Smooth muscle cell (in vitro differentiated cells): ENCODE measurements at regions not wholly inside any gene's neighbourhood (a gene's known extent, or its start where the extent isn't known, plus 50 kb on each side); places are given as distances from the start of the nearest gene placed in this dataset.

ENCODE experiments used
- DNase-seq: peaks from one replicate; lab custom pipeline; 2025; ENCODE audit not compliant: unreplicated experiment; lab: John Stamatoyannopoulos, UW
- H2AFZ ChIP-seq: fragments of 200-600 bp; sonication (generic); 2 replicates; pipeline ENCODE4 v1.6.0; 2016; ENCODE audit warnings: antibody characterized with exemption, low read depth, mild to moderate bottlenecking
- H3F3A ChIP-seq: fragments of 200-600 bp; sonication (generic); 2 replicates; pipeline ENCODE4 v1.6.0; 2017; ENCODE audit warnings: antibody characterized with exemption, low read depth
- H3K27ac ChIP-seq: fragments of 200-600 bp; sonication (generic); 2 replicates; pipeline ENCODE4 v1.5.1; 2016; ENCODE audit warnings: low read depth, mild to moderate bottlenecking
- H3K27me3 ChIP-seq: fragments of 200-600 bp; sonication (generic); 2 replicates; pipeline ENCODE4 v1.6.1; 2016; ENCODE audit warnings: low read depth, mild to moderate bottlenecking
- H3K36me3 ChIP-seq: fragments of 200-600 bp; sonication (generic); 2 replicates; pipeline ENCODE4 v1.5.1; 2016; ENCODE audit warnings: low read depth
- H3K4me1 ChIP-seq: fragments of 200-600 bp; sonication (generic); 2 replicates; pipeline ENCODE4 v1.5.1; 2016; ENCODE audit warnings: low read depth
- H3K4me2 ChIP-seq: fragments of 200-600 bp; sonication (generic); 2 replicates; pipeline ENCODE4 v1.6.0; 2016; ENCODE audit warnings: mild to moderate bottlenecking
- H3K4me3 ChIP-seq: fragments of 200-600 bp; sonication (generic); 2 replicates; pipeline ENCODE4 v1.5.1; 2016; ENCODE audit warnings: mild to moderate bottlenecking
- H3K79me2 ChIP-seq: fragments of 200-600 bp; sonication (generic); 2 replicates; pipeline ENCODE4 v1.6.0; 2016; ENCODE audit warnings: low read depth, mild to moderate bottlenecking
- H3K9ac ChIP-seq: fragments of 200-600 bp; sonication (generic); 2 replicates; pipeline ENCODE4 v1.6.0; 2016; ENCODE audit warnings: low read depth
- H3K9me3 ChIP-seq: fragments of 200-600 bp; sonication (generic); replicated peaks from 2 replicates; pipeline ENCODE4 v1.5.1; 2016; ENCODE audit warnings: low read depth
- H4K20me1 ChIP-seq: fragments of 200-600 bp; sonication (generic); 2 replicates; pipeline ENCODE4 v1.6.0; 2016; ENCODE audit warnings: low read depth
- CTCF ChIP-seq: fragments of 200-600 bp; sonication (generic); IDR thresholded peaks from 2 replicates; pipeline ENCODE4 v1.5.1; 2017; ENCODE audit warnings: borderline replicate concordance, mild to moderate bottlenecking, antibody characterized with exemption; ENCODE audit not compliant: insufficient read depth, poor library complexity, severe bottlenecking
- WGBS: methylation state at CpG from one replicate; pipeline ENCODE4 v1.1.7; 2016; ENCODE audit warnings: low lambda C conversion rate; 5-methylcytosine and 5-hydroxymethylcytosine counted together

- DNase-seq, result no peak
- Histone ChIP-seq H3K4me1 (peaks cover 35% of the 10 kb centered on the region), H3F3A (no peaks in the 10 kb centered on the region), H3K9me3 (no peaks in the 10 kb centered on the region), H3K36me3 (no peaks in the 10 kb centered on the region), H3K4me3 (no peak overlapping the region), H3K9ac (no peak overlapping the region), H3K27ac (no peak overlapping the region), H4K20me1 (no peaks in the 10 kb centered on the region), H3K79me2 (no peaks in the 10 kb centered on the region), H3K4me2 (no peak overlapping the region), H2AFZ (no peak overlapping the region), H3K27me3 (no peaks in the 10 kb centered on the region)
- WGBS, result 96% methylated on average over 11 of the region's 11 CpGs
- no peak for TF ChIP-seq CTCF
Observed at GRCh38 chr6:14442242-14442641, 324.7 kb downstream of the CD83 start.

- H3K79me2 ChIP-seq, result no peaks in the 10 kb centered on the region
- no peak overlapping the region for H3K4me2 ChIP-seq
- H4K20me1 ChIP-seq, result no peaks in the 10 kb centered on the region
- H2AFZ ChIP-seq, result no peak overlapping the region
- no peak for TF ChIP-seq CTCF
- H3K36me3 ChIP-seq, result no peaks in the 10 kb centered on the region
- whole genome bisulfite sequencing, result 86% methylated on average over 4 of the region's 4 CpGs
- H3K27me3 ChIP-seq, result no peaks in the 10 kb centered on the region
- peaks cover 3% of the 10 kb centered on the region for H3K9me3 ChIP-seq
- H3F3A ChIP-seq, result no peaks in the 10 kb centered on the region
- H3K4me3 ChIP-seq, result no peak overlapping the region
- no peak overlapping the region for H3K9ac ChIP-seq
- H3K27ac ChIP-seq, result no peak overlapping the region
- peaks cover 35% of the 10 kb centered on the region for H3K4me1 ChIP-seq
- no peak for DNase-seq
Observed at GRCh38 chr6:14443629-14444268, 326.2 kb downstream of the CD83 start.

- 75% methylated on average over 3 of the region's 3 CpGs for WGBS
- TF ChIP-seq CTCF, result no peak
- H3K9me3 ChIP-seq, result peaks cover 3% of the 10 kb centered on the region
Observed at GRCh38 chr6:14444295-14444972, 326.9 kb downstream of the CD83 start.

GRCh38 chr6:14447240-14447639 lies 329.7 kb downstream of the CD83 start:
- no peak overlapping the region for H3K4me3 ChIP-seq
- no peak overlapping the region for H2AFZ ChIP-seq
- whole genome bisulfite sequencing, result 91% methylated on average over 2 of the region's 2 CpGs
- no peaks in the 10 kb centered on the region for H3F3A ChIP-seq
- no peak for TF ChIP-seq CTCF
- H3K79me2 ChIP-seq, result no peaks in the 10 kb centered on the region
- H3K27ac ChIP-seq, result no peak overlapping the region
- no peaks in the 10 kb centered on the region for H4K20me1 ChIP-seq
- peaks cover 3% of the 10 kb centered on the region for H3K9me3 ChIP-seq
- H3K9ac ChIP-seq, result no peak overlapping the region
- no peaks in the 10 kb centered on the region for H3K27me3 ChIP-seq
- H3K4me1 ChIP-seq, result peaks cover 29% of the 10 kb centered on the region
- no peak overlapping the region for H3K4me2 ChIP-seq
- DNase-seq, result no peak
- no peaks in the 10 kb centered on the region for H3K36me3 ChIP-seq

More at GRCh38 chr6:14444295-14444972, 326.9 kb downstream of the CD83 start:
- H3K36me3 ChIP-seq, result no peaks in the 10 kb centered on the region
- DNase-seq, result no peak
- H3K9ac ChIP-seq, result no peak overlapping the region
- H2AFZ ChIP-seq, result no peak overlapping the region
- no peak overlapping the region for H3K27ac ChIP-seq
- no peaks in the 10 kb centered on the region for H3K79me2 ChIP-seq
- H3K27me3 ChIP-seq, result no peaks in the 10 kb centered on the region
- peaks cover 38% of the 10 kb centered on the region for H3K4me1 ChIP-seq
- H3F3A ChIP-seq, result no peaks in the 10 kb centered on the region
- no peaks in the 10 kb centered on the region for H4K20me1 ChIP-seq
- H3K4me2 ChIP-seq, result no peak overlapping the region
- H3K4me3 ChIP-seq, result no peak overlapping the region
